Colonic mucosa (tissue), 4 donors: ENCODE measurements at regions not wholly inside any gene's neighbourhood (a gene's known extent, or its start where the extent isn't known, plus 50 kb on each side); places are given as distances from the start of the nearest gene placed in this dataset.

Experiments
- DNase-seq: peaks from one replicate; pipeline ENCODE4 v3.0.0-alpha.2; 2020
- H3K27ac ChIP-seq: fragments of 200-600 bp; one replicate; pipeline ENCODE4 v1.8.0; 2021
- H3K27me3 ChIP-seq: fragments of 200-600 bp; one replicate; pipeline ENCODE4 v1.8.0; 2021
- H3K36me3 ChIP-seq: fragments of 200-600 bp; one replicate; pipeline ENCODE4 v1.8.0; 2021
- H3K4me1 ChIP-seq: fragments of 200-600 bp; one replicate; pipeline ENCODE4 v1.8.0; 2021; ENCODE audit warnings: mild to moderate bottlenecking
- H3K4me3 ChIP-seq: fragments of 200-600 bp; one replicate; pipeline ENCODE4 v1.8.0; 2021
- H3K9ac ChIP-seq, 2 donors: one replicate each; pipeline ENCODE4 v1.7.0; 2013; ENCODE audit warnings: control low read depth in 2 of 2, low read depth in 2 of 2, low read length in 2 of 2
- H3K9me3 ChIP-seq: fragments of 200-600 bp; one replicate; pipeline ENCODE4 v1.8.0; 2021
- CTCF ChIP-seq: fragments of 200-600 bp; IDR thresholded peaks from one replicate; pipeline ENCODE4 v1.8.0; 2022; ENCODE audit warnings: antibody characterized with exemption, mild to moderate bottlenecking
- intact Hi-C: fragments of 100-400 bp; cut with DNase I; formaldehyde crosslinking; loops from one replicate; pipeline ENCODE4 v1.14.1; 2022
- donor health status: healthy.
- donor health status: DM: no; HTN: no; CAD: no.
- donor health status: DM: no; HTN: no; CAD: no.

DNA sequence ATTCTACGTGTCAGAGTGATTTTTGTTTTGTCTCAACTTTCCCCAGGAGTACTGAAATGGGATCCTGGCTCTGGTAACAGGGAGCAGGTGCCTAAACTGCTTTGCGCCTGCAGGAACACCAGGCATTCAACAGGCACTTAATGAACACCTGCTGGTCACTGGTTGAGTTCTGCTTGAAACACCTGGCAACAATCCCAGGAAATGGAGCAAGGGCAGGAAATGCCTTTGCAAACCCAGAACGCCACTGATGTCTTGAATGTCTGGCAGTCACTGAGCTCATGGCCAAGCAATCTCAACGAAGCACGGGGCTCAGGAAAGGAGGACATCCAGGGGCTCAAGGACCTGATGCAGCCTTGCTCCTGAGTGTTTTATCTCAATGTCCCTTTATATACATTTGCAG, 360.0 kb upstream of the RAB6C start:
- Histone ChIP-seq H3K4me3 (no peak overlapping the region), H3K27ac (no peak overlapping the region), H3K4me1 (no peaks in the 10 kb centered on the region), H3K27me3 (no peaks in the 10 kb centered on the region), H3K9ac (no peak overlapping the region), H3K36me3 (no peaks in the 10 kb centered on the region), H3K9me3 (no peaks in the 10 kb centered on the region)
- TF ChIP-seq CTCF: no peak
- no peak for DNase-seq
- intact Hi-C loops: no loop called here

GRCh38 chr2:129620411-129620810, 359.1 kb upstream of the RAB6C start:
- H3K27ac ChIP-seq: no peak overlapping the region
- H3K4me3 ChIP-seq: no peak overlapping the region
- TF ChIP-seq CTCF: no peak
- H3K4me1 ChIP-seq: no peaks in the 10 kb centered on the region
- intact Hi-C loops: no loop called here
- no peaks in the 10 kb centered on the region for H3K36me3 ChIP-seq
- H3K9me3 ChIP-seq: no peaks in the 10 kb centered on the region
- H3K27me3 ChIP-seq: no peaks in the 10 kb centered on the region
- H3K9ac ChIP-seq: no peak overlapping the region
- DNase-seq: no peak

GRCh38 chr2:129623783-129624182, 355.7 kb upstream of the RAB6C start:
- intact Hi-C loops: no loop called here
- H3K4me1 ChIP-seq: no peaks in the 10 kb centered on the region
- no peaks in the 10 kb centered on the region for H3K9me3 ChIP-seq
- H3K36me3 ChIP-seq: no peaks in the 10 kb centered on the region
- no peak overlapping the region for H3K27ac ChIP-seq
- DNase-seq: no peak
- TF ChIP-seq CTCF: no peak
- H3K9ac ChIP-seq: no peak overlapping the region
- no peak overlapping the region for H3K4me3 ChIP-seq
- H3K27me3 ChIP-seq: no peaks in the 10 kb centered on the region

DNA sequence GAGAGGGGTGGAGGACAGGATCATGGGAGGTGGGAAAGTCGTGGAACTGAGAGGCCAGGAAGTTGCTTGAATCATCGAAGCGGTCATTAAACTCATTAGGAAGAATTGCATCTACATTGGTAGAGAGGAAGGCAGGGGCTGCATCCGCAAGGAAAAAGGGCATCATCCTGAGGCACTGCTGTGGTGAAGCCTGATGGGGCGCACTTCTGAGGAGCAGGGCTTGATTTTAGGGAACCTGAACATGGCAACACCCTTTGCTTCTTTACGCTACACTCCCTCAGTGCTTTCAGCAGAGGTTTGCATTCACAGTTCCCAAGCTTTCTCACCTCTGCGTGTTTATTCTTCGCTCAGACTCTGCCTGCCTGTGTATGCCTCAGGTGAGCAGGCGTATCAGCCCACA, 352.0 kb upstream of the RAB6C start:
- H3K36me3 ChIP-seq: no peaks in the 10 kb centered on the region
- H3K4me1 ChIP-seq: no peaks in the 10 kb centered on the region
- intact Hi-C loops: no loop called here
- H3K9ac ChIP-seq: no peak overlapping the region
- no peak overlapping the region for H3K4me3 ChIP-seq
- H3K27me3 ChIP-seq: no peaks in the 10 kb centered on the region
- DNase-seq: no peak
- no peaks in the 10 kb centered on the region for H3K9me3 ChIP-seq
- TF ChIP-seq CTCF: no peak
- H3K27ac ChIP-seq: no peak overlapping the region

GRCh38 chr2:129636692-129637091, 342.8 kb upstream of the RAB6C start:
- Histone ChIP-seq H3K27ac (no peak overlapping the region), H3K9me3 (no peaks in the 10 kb centered on the region), H3K4me3 (no peak overlapping the region), H3K27me3 (no peaks in the 10 kb centered on the region), H3K4me1 (no peaks in the 10 kb centered on the region), H3K36me3 (no peaks in the 10 kb centered on the region), H3K9ac (no peak overlapping the region)
- TF ChIP-seq CTCF: no peak
- intact Hi-C loops: no loop called here
- no peak for DNase-seq

DNA sequence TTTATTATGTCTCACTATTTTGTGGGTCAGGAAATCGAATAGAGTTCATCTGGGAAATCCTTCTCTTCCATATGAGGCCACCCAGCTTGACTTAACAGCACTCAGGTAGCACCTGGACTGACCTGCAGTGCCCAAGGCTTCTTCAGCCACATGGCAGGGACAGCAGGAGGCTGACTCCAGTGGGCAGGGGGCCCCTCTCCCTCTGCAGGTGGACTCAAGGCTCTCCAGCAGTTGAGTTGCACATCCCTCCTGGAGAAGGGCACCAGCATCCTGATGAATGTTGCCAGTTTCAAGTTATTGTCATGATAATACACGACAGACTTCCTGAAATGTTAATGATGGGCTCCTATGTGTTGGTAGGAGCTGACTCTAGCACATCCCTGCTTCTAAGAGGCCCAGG, 338.1 kb upstream of the RAB6C start:
- Histone ChIP-seq H3K4me3 (no peak overlapping the region), H3K9ac (no peak overlapping the region), H3K36me3 (no peaks in the 10 kb centered on the region), H3K27ac (no peak overlapping the region), H3K9me3 (no peaks in the 10 kb centered on the region), H3K27me3 (no peaks in the 10 kb centered on the region), H3K4me1 (no peaks in the 10 kb centered on the region)
- intact Hi-C loops: no loop called here
- TF ChIP-seq CTCF: no peak
- DNase-seq: no peak
